ENCODE measurements at regions not wholly inside any gene's neighbourhood (a gene's known extent, or its start where the extent isn't known, plus 50 kb on each side); places are given as distances from the start of the nearest gene placed in this dataset.
A peak's percentile ranks its signal among the peaks of the same experiment; 100 is the strongest.

- Mint-ChIP-seq H3K4me3 (no peak overlapping the region), H3K4me1 (no peaks in the 10 kb centered on the region), H3K36me3 (no peaks in the 10 kb centered on the region), H3K27me3 (ENCODE audit: insufficient read depth, low read depth) (no peaks in the 10 kb centered on the region), H3K9me3 (peaks cover 1% of the 10 kb centered on the region), H3K27ac (no peak overlapping the region)
- no peaks in the 10 kb centered on the region for H3F3A ChIP-seq (ENCODE audit: low read depth)
- H3K4me2 ChIP-seq, result no peak overlapping the region
- no peak for DNase-seq (ENCODE audit: low spot score)
- H3K9ac ChIP-seq, result no peak overlapping the region
- no peak overlapping the region for H3K27ac ChIP-seq
- no peak overlapping the region for H2AFZ ChIP-seq (replicated peaks)
- no peaks in the 10 kb centered on the region for H3K9me3 ChIP-seq (ENCODE audit: low read depth)
- H3K36me3 ChIP-seq, result no peaks in the 10 kb centered on the region
- no peak overlapping the region for H3K4me3 ChIP-seq
- no peaks in the 10 kb centered on the region for H3K27me3 ChIP-seq
- no peaks in the 10 kb centered on the region for H3K4me1 ChIP-seq
- H3K79me2 ChIP-seq (ENCODE audit: low read depth), result no peaks in the 10 kb centered on the region
- TF ChIP-seq CTCF (IDR thresholded peaks at IDR 0.05) (no peak), EZH2phosphoT487 (IDR thresholded peaks at IDR 0.05) (no peak), EZH2 (IDR thresholded peaks at IDR 0.05) (no peak)
- H4K20me1 ChIP-seq (ENCODE audit: low read depth), result no peaks in the 10 kb centered on the region
Measured at GRCh38 chr6:94845742-94846141, 731.6 kb upstream of the MANEA start.

GRCh38 chr6:94835264-94835663 lies 742.1 kb upstream of the MANEA start:
- H3K27me3 ChIP-seq, result no peaks in the 10 kb centered on the region
- no peak overlapping the region for H2AFZ ChIP-seq (replicated peaks)
- H3F3A ChIP-seq (ENCODE audit: low read depth), result no peaks in the 10 kb centered on the region
- no peaks in the 10 kb centered on the region for H3K9me3 ChIP-seq (ENCODE audit: low read depth)
- Mint-ChIP-seq H3K9me3 (no peaks in the 10 kb centered on the region), H3K36me3 (no peaks in the 10 kb centered on the region), H3K27ac (no peak overlapping the region), H3K27me3 (ENCODE audit: insufficient read depth, low read depth) (no peaks in the 10 kb centered on the region), H3K4me1 (no peaks in the 10 kb centered on the region), H3K4me3 (no peak overlapping the region)
- TF ChIP-seq CTCF (IDR thresholded peaks at IDR 0.05) (no peak), EZH2phosphoT487 (IDR thresholded peaks at IDR 0.05) (no peak), EZH2 (IDR thresholded peaks at IDR 0.05) (no peak)
- no peak overlapping the region for H3K27ac ChIP-seq
- H3K9ac ChIP-seq, result no peak overlapping the region
- H3K36me3 ChIP-seq, result no peaks in the 10 kb centered on the region
- no peak overlapping the region for H3K4me2 ChIP-seq
- no peak for DNase-seq (ENCODE audit: low spot score)
- no peak overlapping the region for H3K4me3 ChIP-seq
- no peaks in the 10 kb centered on the region for H4K20me1 ChIP-seq (ENCODE audit: low read depth)
- no peaks in the 10 kb centered on the region for H3K4me1 ChIP-seq
- no peaks in the 10 kb centered on the region for H3K79me2 ChIP-seq (ENCODE audit: low read depth)

GRCh38 chr6:94813806-94814205 lies 763.5 kb upstream of the MANEA start:
- Histone ChIP-seq H3K9ac (no peak overlapping the region), H3K9me3 (ENCODE audit: low read depth) (no peaks in the 10 kb centered on the region), H3K27me3 (no peaks in the 10 kb centered on the region), H3F3A (ENCODE audit: low read depth) (no peaks in the 10 kb centered on the region), H3K27ac (no peak overlapping the region), H2AFZ (replicated peaks) (no peak overlapping the region), H3K79me2 (ENCODE audit: low read depth) (no peaks in the 10 kb centered on the region), H3K36me3 (no peaks in the 10 kb centered on the region), H3K4me3 (no peak overlapping the region), H3K4me2 (no peak overlapping the region), H3K4me1 (no peaks in the 10 kb centered on the region), H4K20me1 (ENCODE audit: low read depth) (no peaks in the 10 kb centered on the region)
- TF ChIP-seq EZH2 (IDR thresholded peaks at IDR 0.05) (no peak), CTCF (IDR thresholded peaks at IDR 0.05) (peak; percentile 45)
- DNase-seq (ENCODE audit: low spot score), result no peak
- Mint-ChIP-seq H3K27ac (no peak overlapping the region), H3K27me3 (ENCODE audit: insufficient read depth, low read depth) (no peaks in the 10 kb centered on the region), H3K4me1 (no peaks in the 10 kb centered on the region), H3K36me3 (no peaks in the 10 kb centered on the region), H3K4me3 (no peak overlapping the region), H3K9me3 (no peaks in the 10 kb centered on the region)

GRCh38 chr6:94801344-94801743 lies 776.0 kb upstream of the MANEA start:
- TF ChIP-seq CTCF (IDR thresholded peaks at IDR 0.05) (no peak), EZH2phosphoT487 (IDR thresholded peaks at IDR 0.05) (no peak), EZH2 (IDR thresholded peaks at IDR 0.05) (no peak)
- no peaks in the 10 kb centered on the region for H3K36me3 ChIP-seq
- no peaks in the 10 kb centered on the region for H4K20me1 ChIP-seq (ENCODE audit: low read depth)
- H3F3A ChIP-seq (ENCODE audit: low read depth), result no peaks in the 10 kb centered on the region
- no peaks in the 10 kb centered on the region for H3K4me1 Mint-ChIP-seq
- no peak overlapping the region for H3K27ac Mint-ChIP-seq
- H3K9ac ChIP-seq, result no peak overlapping the region
- H3K4me3 Mint-ChIP-seq, result no peak overlapping the region
- peaks cover 4% of the 10 kb centered on the region for H3K9me3 Mint-ChIP-seq
- H3K36me3 Mint-ChIP-seq, result no peaks in the 10 kb centered on the region
- no peaks in the 10 kb centered on the region for H3K27me3 ChIP-seq
- no peak overlapping the region for H2AFZ ChIP-seq (replicated peaks)
- no peak overlapping the region for H3K27ac ChIP-seq
- H3K9me3 ChIP-seq (ENCODE audit: low read depth), result no peaks in the 10 kb centered on the region
- H3K27me3 Mint-ChIP-seq (ENCODE audit: insufficient read depth, low read depth), result no peaks in the 10 kb centered on the region
- H3K79me2 ChIP-seq (ENCODE audit: low read depth), result no peaks in the 10 kb centered on the region
- H3K4me2 ChIP-seq, result no peak overlapping the region
- no peaks in the 10 kb centered on the region for H3K4me1 ChIP-seq
- H3K4me3 ChIP-seq, result no peak overlapping the region
- DNase-seq (ENCODE audit: low spot score), result no peak

All from neural progenitor cell (in vitro differentiated cells).